T-cell (primary cell): ENCODE measurements at regions not wholly inside any gene's neighbourhood (a gene's known extent, or its start where the extent isn't known, plus 50 kb on each side); places are given as distances from the start of the nearest gene placed in this dataset.
"Not testable (repeated sequence)": the region's sequence is repeated elsewhere in the genome, so short reads cannot be mapped to it uniquely, and the experiment has no call there.

Source experiments
- ATAC-seq, 4 experiments: fragments of 200-7000 bp in 3 of 4; fragments of 150-1000 bp in 1 of 4; cut with Tn5 transposase; replicated peaks in 1 of 4; 1 replicate in 3 of 4; 2 replicates in 1 of 4; pipeline ENCODE4 v1.10.0; 2021; ENCODE audit warnings: moderate library complexity in 3 of 4, mild to moderate bottlenecking in 2 of 4, moderate number of reproducible peaks in 1 of 4
- CTCF ChIA-PET, 2 donors: fragments of 300-600 bp; sonication (Branson Sonifier 250); formaldehyde crosslinking; loops; one replicate each; lab custom pipeline; 2022; ENCODE audit warnings: antibody characterized with exemption in 2 of 2; lab: Charles Lee
- POLR2A ChIA-PET, 2 donors: fragments of 300-600 bp; sonication (Branson Sonifier 250); formaldehyde crosslinking; loops; one replicate each; lab custom pipeline; 2022; ENCODE audit warnings: antibody characterized with exemption in 2 of 2; lab: Charles Lee
- DNase-seq, 35 experiments: peaks; one replicate each; pipeline versions ENCODE4 v3.0.0 to v3.0.0-alpha.2; 2013 to 2023
- H3K27ac ChIP-seq: one replicate; pipeline ENCODE4 v1.5.1; 2013; ENCODE audit warnings: low read length
- H3K27me3 ChIP-seq, 2 experiments: replicated peaks in 1 of 2; 1 replicate in 1 of 2; 2 replicates in 1 of 2; pipeline versions ENCODE4 v1.6.1 to v1.7.0; 2013; ENCODE audit warnings: low read length in 1 of 2, mixed read lengths in 1 of 2; ENCODE audit not compliant: control insufficient read depth in 2 of 2, insufficient read depth in 2 of 2; ENCODE audit errors: extremely low read depth in 1 of 2
- H3K36me3 ChIP-seq, 2 donors: 1 replicate in 1 of 2; 2 replicates in 1 of 2; pipeline versions ENCODE4 v1.6.1 to v1.7.0; 2013; ENCODE audit warnings: low read length in 1 of 2; ENCODE audit not compliant: control insufficient read depth in 2 of 2, insufficient read depth in 1 of 2; ENCODE audit errors: extremely low read depth in 1 of 2
- H3K4me1 ChIP-seq, 2 experiments: 1 replicate in 1 of 2; 2 replicates in 1 of 2; pipeline versions ENCODE4 v1.6.1 to v1.7.0; 2013; ENCODE audit warnings: low read length in 2 of 2, mixed read lengths in 1 of 2; ENCODE audit not compliant: insufficient read depth in 2 of 2, control insufficient read depth in 1 of 2; ENCODE audit errors: extremely low read depth in 1 of 2
- H3K4me3 ChIP-seq, 2 donors: 1 replicate in 1 of 2; 2 replicates in 1 of 2; pipeline versions ENCODE4 v1.5.1 to v1.7.0; 2013; ENCODE audit warnings: mild to moderate bottlenecking in 2 of 2, low read length in 1 of 2, moderate library complexity in 1 of 2; ENCODE audit not compliant: control insufficient read depth in 1 of 2; ENCODE audit errors: extremely low read depth in 1 of 2
- H3K9me3 ChIP-seq: 2 replicates; pipeline ENCODE4 v1.7.0; 2013
- H3K27ac Mint-ChIP-seq, 2 donors: one replicate each; pipeline ENCODE4 v1.8.0; 2020 to 2021; ENCODE audit warnings: mild to moderate bottlenecking in 2 of 2, mixed read lengths in 2 of 2
- H3K27me3 Mint-ChIP-seq, 2 donors: one replicate each; pipeline ENCODE4 v1.8.0; 2021 to 2022; ENCODE audit warnings: mixed read lengths in 2 of 2
- H3K36me3 Mint-ChIP-seq: one replicate; pipeline ENCODE4 v1.8.0; 2021; ENCODE audit warnings: mixed read lengths
- H3K4me1 Mint-ChIP-seq, 3 donors: one replicate each; pipeline ENCODE4 v1.8.0; 2020 to 2022; ENCODE audit warnings: mixed read lengths in 3 of 3, mild to moderate bottlenecking in 1 of 3
- H3K4me3 Mint-ChIP-seq, 3 donors: one replicate each; pipeline ENCODE4 v1.8.0; 2020 to 2022; ENCODE audit warnings: mild to moderate bottlenecking in 3 of 3, mixed read lengths in 3 of 3, moderate library complexity in 3 of 3
- H3K9me3 Mint-ChIP-seq, 3 donors: one replicate each; pipeline ENCODE4 v1.8.0; 2020 to 2022; ENCODE audit warnings: mixed read lengths in 3 of 3
- WGBS: methylation state at CpG from one replicate; pipeline ENCODE4 v1.1.5; 2013; ENCODE audit warnings: missing lambda C conversion rate; ENCODE audit not compliant: insufficient coverage; 5-methylcytosine and 5-hydroxymethylcytosine counted together

GRCh38 chr5:162268694-162269481 lies 201.3 kb downstream of the GABRG2 start:
- H3K4me1 Mint-ChIP-seq, result no peaks in the 10 kb centered on the region
- Histone ChIP-seq H3K27ac (no peak overlapping the region), H3K4me3 (no peak overlapping the region), H3K27me3 (no peaks in the 10 kb centered on the region), H3K9me3 (no peaks in the 10 kb centered on the region), H3K4me1 (no peaks in the 10 kb centered on the region), H3K36me3 (no peaks in the 10 kb centered on the region)
- ChIA-PET CTCF (no interaction called here), POLR2A (no interaction called here)
- H3K27me3 Mint-ChIP-seq, result no peaks in the 10 kb centered on the region
- no peak overlapping the region for H3K4me3 Mint-ChIP-seq
- H3K36me3 Mint-ChIP-seq, result no peaks in the 10 kb centered on the region
- no peak for ATAC-seq
- H3K27ac Mint-ChIP-seq, result no peak overlapping the region
- peaks cover 0 to 6% (median 4%) of the 10 kb centered on the region in 3 donors for H3K9me3 Mint-ChIP-seq
- DNase-seq, result no peak
- 31% methylated on average over 6 of the region's 12 CpGs for WGBS

GRCh38 chr5:162272417-162272816 lies 204.8 kb downstream of the GABRG2 start:
- H3K4me3 ChIP-seq, result no peak overlapping the region
- H3K4me3 Mint-ChIP-seq, result no peak overlapping the region
- no peak for ATAC-seq
- no peaks in the 10 kb centered on the region for H3K36me3 ChIP-seq
- peaks cover 0 to 13% (median 10%) of the 10 kb centered on the region in 3 donors for H3K9me3 Mint-ChIP-seq
- ChIA-PET POLR2A (no interaction called here), CTCF (no interaction called here)
- no peak overlapping the region for H3K27ac ChIP-seq
- no peaks in the 10 kb centered on the region for H3K9me3 ChIP-seq
- DNase-seq, result no peak
- peaks cover 0 to 1% of the 10 kb centered on the region in 2 donors for H3K27me3 Mint-ChIP-seq
- no CpG with 5 or more reads among the region's 1 CpG for WGBS
- no peaks in the 10 kb centered on the region for H3K27me3 ChIP-seq
- H3K4me1 Mint-ChIP-seq, result no peaks in the 10 kb centered on the region
- H3K27ac Mint-ChIP-seq, result no peak overlapping the region
- no peaks in the 10 kb centered on the region for H3K4me1 ChIP-seq
- no peaks in the 10 kb centered on the region for H3K36me3 Mint-ChIP-seq

- Mint-ChIP-seq H3K27ac (no peak overlapping the region), H3K4me3 (no peak overlapping the region), H3K27me3 (peaks cover 0 to 1% of the 10 kb centered on the region in 2 donors), H3K36me3 (no peaks in the 10 kb centered on the region), H3K9me3 (peaks cover 2 to 16% (median 12%) of the 10 kb centered on the region in 3 donors), H3K4me1 (no peaks in the 10 kb centered on the region)
- ChIA-PET CTCF (no interaction called here), POLR2A (no interaction called here)
- Histone ChIP-seq H3K4me3 (no peak overlapping the region), H3K4me1 (no peaks in the 10 kb centered on the region), H3K9me3 (no peaks in the 10 kb centered on the region), H3K27ac (no peak overlapping the region), H3K36me3 (no peaks in the 10 kb centered on the region), H3K27me3 (no peaks in the 10 kb centered on the region)
- ATAC-seq, result no peak
- no peak for DNase-seq
These were observed 207.1 kb downstream of the GABRG2 start for GRCh38 chr5:162274679-162275078.

GRCh38 chr5:162275387-162275786 lies 207.8 kb downstream of the GABRG2 start:
- H3K4me1 ChIP-seq, CTCF ChIA-PET, H3K27me3 ChIP-seq, H3K9me3 ChIP-seq, H3K36me3 Mint-ChIP-seq, H3K27ac ChIP-seq, H3K4me3 ChIP-seq, H3K4me1 Mint-ChIP-seq, H3K27me3 Mint-ChIP-seq, H3K36me3 ChIP-seq, DNase-seq, H3K27ac Mint-ChIP-seq, ATAC-seq, H3K4me3 Mint-ChIP-seq, POLR2A ChIA-PET: not testable (repeated sequence)
- 92% methylated on average over 4 of the region's 4 CpGs for WGBS
- H3K9me3 Mint-ChIP-seq, result peaks cover 2 to 17% (median 12%) of the 10 kb centered on the region in 3 donors

GRCh38 chr5:162282191-162282590 lies 214.6 kb downstream of the GABRG2 start:
- Histone ChIP-seq H3K27ac (no peak overlapping the region), H3K4me3 (no peak overlapping the region), H3K9me3 (no peaks in the 10 kb centered on the region), H3K27me3 (no peaks in the 10 kb centered on the region), H3K36me3 (no peaks in the 10 kb centered on the region), H3K4me1 (no peaks in the 10 kb centered on the region)
- Mint-ChIP-seq H3K9me3 (peaks cover 11 to 23% (median 20%) of the 10 kb centered on the region in 3 donors), H3K36me3 (no peaks in the 10 kb centered on the region), H3K4me3 (no peak overlapping the region), H3K4me1 (no peaks in the 10 kb centered on the region), H3K27me3 (peaks cover 0 to under 1% of the 10 kb centered on the region in 2 donors), H3K27ac (no peak overlapping the region)
- ATAC-seq, result no peak
- WGBS, result no CpG with 5 or more reads among the region's 1 CpG
- POLR2A ChIA-PET, result no interaction called here
- DNase-seq, result no peak
- CTCF ChIA-PET, result no interaction called here

GRCh38 chr5:162283609-162284008 lies 216.0 kb downstream of the GABRG2 start:
- CTCF ChIA-PET, result no interaction called here

More at GRCh38 chr5:162283609-162284008, 216.0 kb downstream of the GABRG2 start:
- Histone ChIP-seq H3K9me3 (no peaks in the 10 kb centered on the region), H3K4me1 (no peaks in the 10 kb centered on the region), H3K4me3 (no peak overlapping the region), H3K27ac (no peak overlapping the region), H3K27me3 (no peaks in the 10 kb centered on the region), H3K36me3 (no peaks in the 10 kb centered on the region)
- 0% methylated on average over 1 of the region's 1 CpG for WGBS
- no peaks in the 10 kb centered on the region for H3K4me1 Mint-ChIP-seq
- no peak overlapping the region for H3K27ac Mint-ChIP-seq
- peaks cover 11 to 25% (median 24%) of the 10 kb centered on the region in 3 donors for H3K9me3 Mint-ChIP-seq
- no peak for ATAC-seq
- no peaks in the 10 kb centered on the region for H3K27me3 Mint-ChIP-seq
- DNase-seq, result no peak
- H3K4me3 Mint-ChIP-seq, result no peak overlapping the region
- POLR2A ChIA-PET, result no interaction called here
- H3K36me3 Mint-ChIP-seq, result no peaks in the 10 kb centered on the region
